Psoas muscle (tissue), 7 donors: ENCODE measurements at regions not wholly inside any gene's neighbourhood (a gene's known extent, or its start where the extent isn't known, plus 50 kb on each side); places are given as distances from the start of the nearest gene placed in this dataset.
A peak's percentile ranks its signal among the peaks of the same experiment; 100 is the strongest.

Experiments used
- ATAC-seq, 4 donors: fragments of 200-7000 bp; cut with Tn5 transposase; one replicate each; pipeline ENCODE4 v1.9.1; 2020; ENCODE audit warnings: moderate library complexity in 3 of 4, mild to moderate bottlenecking in 2 of 4
- DNase-seq, 2 donors: peaks; one replicate each; pipeline ENCODE4 v3.0.0-alpha.2; 2020
- H3K27ac ChIP-seq: fragments of 200-600 bp; one replicate; pipeline ENCODE4 v1.8.0; 2022
- H3K27me3 ChIP-seq, 3 donors: fragments of 200-600 bp in 1 of 3; one replicate each; pipeline versions ENCODE4 v1.6.1 to v1.8.0; 2013 to 2022; ENCODE audit warnings: low read length in 2 of 3, mild to moderate bottlenecking in 2 of 3, moderate library complexity in 1 of 3; ENCODE audit not compliant: insufficient read depth in 3 of 3
- H3K36me3 ChIP-seq, 2 donors: fragments of 200-600 bp in 1 of 2; one replicate each; pipeline versions ENCODE4 v1.6.1 to v1.8.0; 2013 to 2022; ENCODE audit warnings: low read depth in 1 of 2, mild to moderate bottlenecking in 1 of 2, moderate library complexity in 1 of 2; ENCODE audit not compliant: insufficient read depth in 1 of 2
- H3K4me1 ChIP-seq: fragments of 200-600 bp; one replicate; pipeline ENCODE4 v1.8.0; 2022
- H3K4me3 ChIP-seq: fragments of 200-600 bp; one replicate; pipeline ENCODE4 v1.8.0; 2022; ENCODE audit warnings: mild to moderate bottlenecking
- H3K9me3 ChIP-seq: fragments of 200-600 bp; one replicate; pipeline ENCODE4 v1.8.0; 2022
- CTCF ChIP-seq: fragments of 200-600 bp; IDR thresholded peaks from one replicate; pipeline ENCODE4 v1.8.0; 2022; ENCODE audit warnings: antibody characterized with exemption
- WGBS, 3 donors: extraction: QIAGEN DNeasy Blood & Tissue Kit; methylation state at CpG; one replicate each; pipeline versions ENCODE4 v1.1.6 to v1.1.7; 2013; 5-methylcytosine and 5-hydroxymethylcytosine counted together
- intact Hi-C, 2 donors: fragments of 100-400 bp; cut with DNase I; formaldehyde crosslinking; loops; one replicate each; pipeline versions ENCODE4 v1.11.0 to v1.14.2; 2022
- donor health status: healthy with polysubstance abuse.
- donor health status: DM: no; HTN: no; CAD: no; lungs with moderate emphysema.
- donor health status: Bipolar disorder and iron deficiency.
- donor health status: healthy.
- donor health status: DM: yes; HTN: yes; CAD: no.
- donor health status: DM: no; HTN: no; CAD: no.
- donor health status: DM: yes; HTN: yes; CAD: no.

- WGBS, 3 donors: 26 to 32% (median 28%) methylated on average over 4 of the region's 4 CpGs
- H3K9me3 ChIP-seq: peaks cover 3% of the 10 kb centered on the region
- intact Hi-C loops: no loop called here
- no peak overlapping the region for H3K27ac ChIP-seq
- TF ChIP-seq CTCF: no peak
- H3K4me3 ChIP-seq: no peak overlapping the region
- no peaks in the 10 kb centered on the region for H3K4me1 ChIP-seq
- no peaks in the 10 kb centered on the region for H3K36me3 ChIP-seq
- peaks cover 0 to 12% (median 0%) of the 10 kb centered on the region in 3 donors for H3K27me3 ChIP-seq
- DNase-seq (peak; percentile 76 to 86), ATAC-seq (peak; percentile 58 to 83 (median 70))
Measured at GRCh38 chr1:29469457-29469856, 233.1 kb downstream of the PTPRU start.

- peaks cover 0 to 11% (median 0%) of the 10 kb centered on the region in 3 donors for H3K27me3 ChIP-seq
- H3K36me3 ChIP-seq: no peaks in the 10 kb centered on the region
- H3K27ac ChIP-seq: no peak overlapping the region
- H3K4me1 ChIP-seq: no peaks in the 10 kb centered on the region
- DNase-seq (no peak), ATAC-seq (no peak)
- TF ChIP-seq CTCF: no peak
- peaks cover 7% of the 10 kb centered on the region for H3K9me3 ChIP-seq
- H3K4me3 ChIP-seq: no peak overlapping the region
- intact Hi-C loops: no loop called here
- 63 to 67% (median 65%) methylated on average over 10 of the region's 10 CpGs for WGBS, 3 donors
Measured at GRCh38 chr1:29467989-29468900, 231.9 kb downstream of the PTPRU start.

- H3K4me3 ChIP-seq: no peak overlapping the region
- H3K4me1 ChIP-seq: no peaks in the 10 kb centered on the region
- H3K27ac ChIP-seq: no peak overlapping the region
- H3K36me3 ChIP-seq: no peaks in the 10 kb centered on the region
- DNase-seq (no peak), ATAC-seq (no peak)
- peaks cover 0 to 11% (median 0%) of the 10 kb centered on the region in 3 donors for H3K27me3 ChIP-seq
- H3K9me3 ChIP-seq: peaks cover 7% of the 10 kb centered on the region
- TF ChIP-seq CTCF: no peak
- intact Hi-C loops: no loop called here
- WGBS, 3 donors: 76 to 94% (median 86%) methylated on average over 3 of the region's 3 CpGs
Measured at GRCh38 chr1:29466258-29466657, 229.9 kb downstream of the PTPRU start.

- 73 to 81% (median 75%) methylated on average over 4 of the region's 4 CpGs for WGBS, 3 donors
- intact Hi-C loops: no loop called here
- peaks cover 7% of the 10 kb centered on the region for H3K9me3 ChIP-seq
- DNase-seq (no peak), ATAC-seq (no peak)
- H3K4me1 ChIP-seq: no peaks in the 10 kb centered on the region
- peaks cover 0 to 6% (median 0%) of the 10 kb centered on the region in 3 donors for H3K27me3 ChIP-seq
- no peak overlapping the region for H3K4me3 ChIP-seq
- H3K36me3 ChIP-seq: no peaks in the 10 kb centered on the region
- H3K27ac ChIP-seq: no peak overlapping the region
- no peak for TF ChIP-seq CTCF
Measured at GRCh38 chr1:29465755-29466154, 229.4 kb downstream of the PTPRU start.
